Adrenal gland (tissue), 9 donors: ENCODE measurements at regions not wholly inside any gene's neighbourhood (a gene's known extent, or its start where the extent isn't known, plus 50 kb on each side); places are given as distances from the start of the nearest gene placed in this dataset.

Experiments
- DNase-seq, 7 donors: peaks; one replicate each; pipeline ENCODE4 v3.0.0-alpha.2; 2019 to 2020
- H3K27ac ChIP-seq, 5 donors: fragments of 200-600 bp; sonication (generic) in 4 of 5; 1 replicate in 3 of 5; 2 replicates in 2 of 5; pipeline versions ENCODE4 v1.5.1 to v1.8.0; 2016 to 2020; ENCODE audit warnings: mild to moderate bottlenecking in 1 of 5
- H3K27me3 ChIP-seq: fragments of 200-600 bp; 2 replicates; pipeline ENCODE4 v1.8.0; 2021
- H3K36me3 ChIP-seq, 2 donors: fragments of 200-600 bp; replicated peaks in 1 of 2; 1 replicate in 1 of 2; 2 replicates in 1 of 2; pipeline versions ENCODE4 v1.5.1 to v1.8.0; 2018 to 2022
- H3K4me1 ChIP-seq, 2 donors: fragments of 200-600 bp; replicated peaks in 1 of 2; 1 replicate in 1 of 2; 2 replicates in 1 of 2; pipeline versions ENCODE4 v1.5.1 to v1.8.0; 2018 to 2021
- H3K4me3 ChIP-seq, 4 donors: fragments of 200-600 bp; sonication (generic) in 3 of 4; one replicate each; pipeline ENCODE4 v1.5.1; 2016 to 2018
- H3K9me3 ChIP-seq, 3 donors: fragments of 200-600 bp; sonication (generic) in 1 of 3; replicated peaks in 1 of 3; 1 replicate in 2 of 3; 2 replicates in 1 of 3; pipeline versions ENCODE4 v1.5.1 to v1.8.0; 2016 to 2021
- POLR2A ChIP-seq, 2 donors: fragments of 450-650 bp; IDR thresholded peaks; one replicate each; pipeline ENCODE4 v1.6.1; 2017; ENCODE audit warnings: antibody characterized with exemption in 2 of 2, mild to moderate bottlenecking in 2 of 2, moderate library complexity in 1 of 2
- WGBS, 4 donors: extraction: QIAGEN DNeasy Blood & Tissue Kit in 2 of 4; methylation state at CpG; one replicate each; pipeline versions ENCODE4 v1.1.5 to v1.1.7; 2013 to 2017; 5-methylcytosine and 5-hydroxymethylcytosine counted together
- intact Hi-C, 2 donors: fragments of 100-400 bp; cut with DNase I; formaldehyde crosslinking; loops; one replicate each; pipeline versions ENCODE4 v1.14.1 to v1.15.0; 2022 to 2023
- TF ChIP-seq, protein P1 (sequence below), 6 experiments: fragments of 450-650 bp in 4 of 6; fragments of 200-600 bp in 2 of 6; sonication (generic) in 1 of 6; IDR thresholded peaks; 1 replicate in 5 of 6; 2 replicates in 1 of 6; pipeline versions ENCODE4 v1.5.1 to v1.8.0; 2016 to 2021; ENCODE audit warnings: antibody characterized with exemption in 6 of 6, mild to moderate bottlenecking in 2 of 6, moderate library complexity in 1 of 6
- donor health status: healthy with polysubstance abuse.
- donor health status: Bipolar disorder and iron deficiency.
- donor health status: DM: yes; HTN: yes; CAD: no.
- donor health status: DM: no; HTN: no; CAD: no.
- donor health status: DM: no; HTN: no; CAD: no.

GRCh38 chr6:44676246-44676790 lies 288.8 kb downstream of the CDC5L start:
- Histone ChIP-seq H3K36me3 (no peaks in the 10 kb centered on the region), H3K27me3 (no peaks in the 10 kb centered on the region), H3K9me3 (no peaks in the 10 kb centered on the region), H3K4me3 (no peak overlapping the region), H3K4me1 (no peaks in the 10 kb centered on the region), H3K27ac (no peak overlapping the region)
- no peak for DNase-seq
- TF ChIP-seq, protein P1, sequence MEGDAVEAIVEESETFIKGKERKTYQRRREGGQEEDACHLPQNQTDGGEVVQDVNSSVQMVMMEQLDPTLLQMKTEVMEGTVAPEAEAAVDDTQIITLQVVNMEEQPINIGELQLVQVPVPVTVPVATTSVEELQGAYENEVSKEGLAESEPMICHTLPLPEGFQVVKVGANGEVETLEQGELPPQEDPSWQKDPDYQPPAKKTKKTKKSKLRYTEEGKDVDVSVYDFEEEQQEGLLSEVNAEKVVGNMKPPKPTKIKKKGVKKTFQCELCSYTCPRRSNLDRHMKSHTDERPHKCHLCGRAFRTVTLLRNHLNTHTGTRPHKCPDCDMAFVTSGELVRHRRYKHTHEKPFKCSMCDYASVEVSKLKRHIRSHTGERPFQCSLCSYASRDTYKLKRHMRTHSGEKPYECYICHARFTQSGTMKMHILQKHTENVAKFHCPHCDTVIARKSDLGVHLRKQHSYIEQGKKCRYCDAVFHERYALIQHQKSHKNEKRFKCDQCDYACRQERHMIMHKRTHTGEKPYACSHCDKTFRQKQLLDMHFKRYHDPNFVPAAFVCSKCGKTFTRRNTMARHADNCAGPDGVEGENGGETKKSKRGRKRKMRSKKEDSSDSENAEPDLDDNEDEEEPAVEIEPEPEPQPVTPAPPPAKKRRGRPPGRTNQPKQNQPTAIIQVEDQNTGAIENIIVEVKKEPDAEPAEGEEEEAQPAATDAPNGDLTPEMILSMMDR (IDR thresholded peaks at IDR 0.05) = no peak
- TF ChIP-seq POLR2A (IDR thresholded peaks at IDR 0.05) = no peak
- 82 to 90% (median 86%) methylated on average over 7 to 8 of the region's 8 CpGs for WGBS, 4 donors
- intact Hi-C loops = no loop called here

- DNase-seq = no peak
- Histone ChIP-seq H3K27ac (no peak overlapping the region), H3K27me3 (no peaks in the 10 kb centered on the region), H3K9me3 (no peaks in the 10 kb centered on the region), H3K4me1 (no peaks in the 10 kb centered on the region), H3K36me3 (no peaks in the 10 kb centered on the region), H3K4me3 (no peak overlapping the region)
- TF ChIP-seq POLR2A (IDR thresholded peaks at IDR 0.05) = no peak
- TF ChIP-seq, protein P1 (IDR thresholded peaks at IDR 0.05) = no peak
- intact Hi-C loops = no loop called here
- 90 to 95% (median 92%) methylated on average over 7 to 9 of the region's 9 CpGs for WGBS, 4 donors
Measured at GRCh38 chr6:44676826-44677433, 289.4 kb downstream of the CDC5L start.

DNA sequence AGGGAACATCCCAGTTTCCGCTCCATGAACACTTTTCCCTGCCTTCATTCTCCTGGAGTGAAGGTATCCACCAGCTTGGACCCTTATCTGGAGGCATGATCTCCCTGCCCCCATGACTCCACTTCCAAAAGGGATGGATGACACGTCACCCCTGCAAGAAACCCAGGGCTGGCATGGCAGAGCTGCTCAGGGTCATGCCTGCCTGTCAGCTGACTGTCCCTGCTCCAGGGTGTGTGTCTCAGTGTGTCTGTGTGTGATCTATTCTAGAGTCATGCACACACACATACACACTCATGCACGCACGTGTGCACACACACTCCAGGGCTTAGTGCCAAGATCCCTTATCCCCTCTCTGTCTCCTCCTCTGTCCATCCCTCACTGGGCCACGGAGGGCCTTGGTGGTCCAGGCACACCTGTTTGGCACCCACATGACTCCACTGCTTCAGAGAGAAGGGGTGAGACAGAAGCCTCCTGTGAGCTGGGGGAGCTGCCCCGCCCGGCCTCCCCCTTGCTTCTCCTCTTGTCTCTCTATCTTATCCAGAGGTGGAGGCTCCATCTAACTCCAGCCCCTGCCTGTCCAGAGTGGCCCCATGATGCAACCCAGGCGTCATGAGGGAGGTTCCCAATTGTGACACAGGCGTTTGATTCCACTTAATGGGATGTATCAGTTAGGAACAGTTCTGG lies 290.9 kb downstream of the CDC5L start:
- peak in 2 of 7 donors; percentile 24 to 26 for DNase-seq
- TF ChIP-seq POLR2A (IDR thresholded peaks at IDR 0.05) = no peak
- TF ChIP-seq, protein P1 (IDR thresholded peaks at IDR 0.05) = no peak
- Histone ChIP-seq H3K9me3 (no peaks in the 10 kb centered on the region), H3K36me3 (no peaks in the 10 kb centered on the region), H3K4me1 (no peaks in the 10 kb centered on the region), H3K4me3 (no peak overlapping the region), H3K27me3 (no peaks in the 10 kb centered on the region), H3K27ac (no peak overlapping the region)
- intact Hi-C loops = no loop called here
- 73 to 81% (median 79%) methylated on average over 7 to 9 of the region's 9 CpGs for WGBS, 4 donors

DNA sequence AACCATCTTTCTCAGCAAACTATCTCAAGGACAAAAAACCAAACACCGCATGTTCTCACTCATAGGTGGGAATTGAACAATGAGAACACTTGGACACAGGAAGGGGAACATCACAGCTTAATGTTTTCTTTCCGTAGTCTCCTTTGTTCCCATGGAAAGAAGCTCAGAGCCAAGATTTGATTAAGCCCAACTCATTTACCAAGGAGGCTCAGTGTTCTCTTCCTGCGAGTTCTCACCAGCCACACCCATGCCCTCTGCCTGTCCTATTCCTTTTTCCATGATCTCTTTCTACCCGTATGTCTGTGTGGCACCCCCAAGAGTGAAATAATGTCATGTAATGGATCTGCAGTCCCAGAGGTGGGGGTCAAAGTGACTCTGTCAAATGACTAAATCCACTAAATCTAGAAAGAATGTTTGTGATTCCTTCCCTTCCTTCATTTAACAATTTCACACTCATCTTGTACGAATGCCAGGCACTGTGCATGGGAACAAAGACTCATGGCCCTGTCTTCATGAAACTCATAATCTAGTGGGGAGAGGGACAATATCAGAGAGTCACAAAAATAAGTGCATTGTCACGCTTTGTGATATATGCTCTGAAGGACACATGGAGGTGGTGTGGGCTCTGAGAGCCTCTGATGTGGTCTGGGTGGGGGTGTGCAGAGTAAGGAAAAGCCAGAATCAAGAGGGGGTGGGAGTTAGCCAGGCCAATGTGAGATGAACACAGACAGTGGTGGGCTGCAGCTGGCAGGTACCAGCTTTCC lies 292.1 kb downstream of the CDC5L start:
- no peaks in the 10 kb centered on the region for H3K36me3 ChIP-seq
- 76 to 85% (median 82%) methylated on average over 6 of the region's 6 CpGs for WGBS, 4 donors
- H3K27me3 ChIP-seq = no peaks in the 10 kb centered on the region
- TF ChIP-seq, protein P1 (IDR thresholded peaks at IDR 0.05) = no peak
- no peak for TF ChIP-seq POLR2A (IDR thresholded peaks at IDR 0.05)
- H3K9me3 ChIP-seq = no peaks in the 10 kb centered on the region
- no peak overlapping the region for H3K4me3 ChIP-seq
- intact Hi-C loops = no loop called here
- no peaks in the 10 kb centered on the region for H3K4me1 ChIP-seq
- no peak overlapping the region for H3K27ac ChIP-seq
- no peak for DNase-seq
